Nephron progenitor cell (in vitro differentiated cells): ENCODE measurements at regions not wholly inside any gene's neighbourhood (a gene's known extent, or its start where the extent isn't known, plus 50 kb on each side); places are given as distances from the start of the nearest gene placed in this dataset.

Source experiments
- DNase-seq: peaks from one replicate; pipeline ENCODE4 v3.0.0; 2021
- H3K27ac Mint-ChIP-seq: 2 replicates; pipeline ENCODE4 v1.8.0; 2021; ENCODE audit warnings: mild to moderate bottlenecking, moderate library complexity, mixed read lengths
- H3K27me3 Mint-ChIP-seq: 2 replicates; pipeline ENCODE4 v1.8.0; 2021; ENCODE audit warnings: mild to moderate bottlenecking, low read depth, mixed read lengths; ENCODE audit not compliant: poor library complexity
- H3K36me3 Mint-ChIP-seq: 2 replicates; pipeline ENCODE4 v1.8.0; 2021; ENCODE audit warnings: low read depth, mixed read lengths
- H3K4me1 Mint-ChIP-seq: 2 replicates; pipeline ENCODE4 v1.8.0; 2021; ENCODE audit warnings: mixed read lengths
- H3K4me3 Mint-ChIP-seq: 2 replicates; pipeline ENCODE4 v1.8.0; 2021; ENCODE audit warnings: mild to moderate bottlenecking, moderate library complexity, mixed read lengths
- H3K9me3 Mint-ChIP-seq: 2 replicates; pipeline ENCODE4 v1.8.0; 2021; ENCODE audit warnings: mild to moderate bottlenecking, moderate library complexity, mixed read lengths
- CTCF ChIP-seq: fragments of 200-600 bp; sonication (generic); IDR thresholded peaks from 2 replicates; pipeline ENCODE4 v1.5.0; 2021; ENCODE audit warnings: antibody characterized with exemption

- no peak overlapping the region for H3K4me3 Mint-ChIP-seq
- no peak for TF ChIP-seq CTCF
- H3K9me3 Mint-ChIP-seq: peaks cover 1% of the 10 kb centered on the region
- peak overlapping the region; percentile 17 for H3K27ac Mint-ChIP-seq
- H3K27me3 Mint-ChIP-seq: peaks cover 9% of the 10 kb centered on the region
- peaks cover 10% of the 10 kb centered on the region for H3K4me1 Mint-ChIP-seq
- H3K36me3 Mint-ChIP-seq: no peaks in the 10 kb centered on the region
- DNase-seq: no peak
These were observed 59.9 kb upstream of the PRDM11 start for GRCh38 chr11:45086526-45086925.

- H3K27me3 Mint-ChIP-seq: peaks cover 11% of the 10 kb centered on the region
- H3K36me3 Mint-ChIP-seq: no peaks in the 10 kb centered on the region
- no peak for DNase-seq
- no peak overlapping the region for H3K27ac Mint-ChIP-seq
- no peak overlapping the region for H3K4me3 Mint-ChIP-seq
- TF ChIP-seq CTCF: no peak
- no peaks in the 10 kb centered on the region for H3K9me3 Mint-ChIP-seq
- H3K4me1 Mint-ChIP-seq: peaks cover 17% of the 10 kb centered on the region
These were observed 59.1 kb upstream of the PRDM11 start for GRCh38 chr11:45087086-45087899.

GRCh38 chr11:45087900-45088160 lies 58.6 kb upstream of the PRDM11 start:
- Mint-ChIP-seq H3K36me3 (no peaks in the 10 kb centered on the region), H3K4me1 (peaks cover 19% of the 10 kb centered on the region), H3K27ac (no peak overlapping the region), H3K4me3 (no peak overlapping the region), H3K27me3 (peaks cover 11% of the 10 kb centered on the region), H3K9me3 (no peaks in the 10 kb centered on the region)
- DNase-seq: no peak
- no peak for TF ChIP-seq CTCF

GRCh38 chr11:45089251-45089650 lies 57.2 kb upstream of the PRDM11 start:
- TF ChIP-seq CTCF: no peak
- Mint-ChIP-seq H3K27me3 (peaks cover 15% of the 10 kb centered on the region), H3K27ac (no peak overlapping the region), H3K9me3 (no peaks in the 10 kb centered on the region), H3K4me3 (no peak overlapping the region), H3K4me1 (peaks cover 21% of the 10 kb centered on the region), H3K36me3 (no peaks in the 10 kb centered on the region)
- DNase-seq: no peak

- no peak for TF ChIP-seq CTCF
- peaks cover 21% of the 10 kb centered on the region for H3K4me1 Mint-ChIP-seq
- DNase-seq: no peak
- H3K9me3 Mint-ChIP-seq: no peaks in the 10 kb centered on the region
- no peak overlapping the region for H3K4me3 Mint-ChIP-seq
- no peak overlapping the region for H3K27ac Mint-ChIP-seq
- peaks cover 15% of the 10 kb centered on the region for H3K27me3 Mint-ChIP-seq
- H3K36me3 Mint-ChIP-seq: no peaks in the 10 kb centered on the region
These were observed 56.6 kb upstream of the PRDM11 start for GRCh38 chr11:45089676-45090499.

- TF ChIP-seq CTCF: no peak
- peaks cover 22% of the 10 kb centered on the region for H3K27me3 Mint-ChIP-seq
- peaks cover 21% of the 10 kb centered on the region for H3K4me1 Mint-ChIP-seq
- no peaks in the 10 kb centered on the region for H3K9me3 Mint-ChIP-seq
- DNase-seq: no peak
- H3K4me3 Mint-ChIP-seq: no peak overlapping the region
- no peak overlapping the region for H3K27ac Mint-ChIP-seq
- H3K36me3 Mint-ChIP-seq: no peaks in the 10 kb centered on the region
These were observed 55.8 kb upstream of the PRDM11 start for GRCh38 chr11:45090607-45091006.
